IPS-NIHi7 (cell line): ENCODE measurements at regions not wholly inside any gene's neighbourhood (a gene's known extent, or its start where the extent isn't known, plus 50 kb on each side); places are given as distances from the start of the nearest gene placed in this dataset.
"Not testable (repeated sequence)": the region's sequence is repeated elsewhere in the genome, so short reads cannot be mapped to it uniquely, and the experiment has no call there.

ENCODE experiments used
- DNase-seq: peaks from one replicate; pipeline ENCODE4 v3.0.0; 2012; ENCODE audit warnings: mixed read lengths; ENCODE audit errors: extremely low spot score

DNA sequence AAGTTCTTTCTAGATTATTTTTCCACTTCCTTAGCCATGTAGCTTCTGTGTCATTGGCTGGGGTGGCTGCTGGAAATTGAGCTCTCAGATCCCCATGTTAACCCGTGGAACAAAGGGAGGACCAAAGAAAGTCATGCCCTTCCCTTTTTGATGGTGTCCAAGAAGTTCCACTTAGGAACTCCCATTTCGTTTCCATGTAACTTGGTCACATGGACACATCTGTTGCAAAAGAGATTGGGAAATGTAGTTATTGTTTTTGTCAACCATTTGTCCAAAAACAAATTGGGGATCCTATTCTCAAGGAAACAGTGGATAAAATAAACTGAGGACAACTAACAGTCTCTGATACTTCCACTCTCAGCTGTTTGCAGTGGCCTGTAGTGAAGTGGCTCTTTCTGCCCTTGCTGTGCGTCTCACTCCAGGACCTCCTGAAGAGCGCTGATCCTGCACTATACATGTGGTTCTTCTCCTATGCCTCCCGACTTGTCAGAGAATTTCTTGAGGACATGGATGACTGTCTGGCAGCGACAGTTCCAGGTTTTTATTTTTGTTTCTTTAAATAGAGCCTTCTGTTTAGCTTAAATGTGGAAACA is 125.3 kb upstream of the LNX1 start:
- no peak for DNase-seq

- DNase-seq: no peak
Observed at GRCh38 chr4:53716011-53716410, 124.7 kb upstream of the LNX1 start.

DNA sequence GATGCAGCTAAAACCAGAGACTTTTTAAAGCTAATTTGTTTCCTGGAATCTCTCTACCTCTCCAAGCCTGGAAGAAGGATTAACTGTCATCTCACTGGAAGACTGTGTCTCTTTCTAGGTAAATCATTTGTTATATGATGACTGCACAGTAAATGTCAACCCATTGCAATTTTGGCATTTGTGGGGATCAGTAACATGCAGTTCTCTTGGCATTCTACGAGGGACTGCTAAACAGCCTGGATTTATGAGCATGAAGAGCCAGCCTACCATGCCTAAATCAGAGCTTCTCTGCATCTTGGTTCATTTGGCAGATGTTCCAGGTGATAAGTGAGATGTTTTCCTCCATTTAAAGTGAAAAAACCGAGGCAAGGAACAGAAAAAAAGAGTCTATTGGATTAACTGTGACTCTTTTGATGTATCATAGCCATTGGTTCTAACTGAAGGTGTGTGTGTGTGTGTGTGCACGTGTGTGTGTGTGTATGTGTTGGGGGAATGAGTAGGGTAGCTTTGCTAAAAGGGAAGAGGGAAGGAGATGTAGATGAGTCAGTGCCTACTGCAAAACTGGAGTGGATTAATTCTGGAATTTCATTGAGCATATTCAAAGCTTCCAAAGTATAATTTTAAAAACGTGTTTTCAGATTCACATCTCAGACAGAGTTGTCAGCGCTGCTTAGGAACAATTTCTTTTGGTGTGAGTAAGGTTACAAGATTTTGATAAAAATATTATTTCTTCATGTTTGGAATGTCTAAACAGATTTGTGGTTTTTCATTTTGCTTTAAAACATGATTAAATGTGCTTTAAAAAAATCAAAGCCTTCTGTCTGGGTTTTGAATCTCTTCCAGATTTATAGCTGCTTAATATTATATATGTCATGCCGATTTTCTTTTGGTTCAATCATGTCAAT is 123.2 kb upstream of the LNX1 start:
- DNase-seq: no peak

- DNase-seq: no peak
Observed at GRCh38 chr4:53713767-53714166, 122.5 kb upstream of the LNX1 start.

DNA sequence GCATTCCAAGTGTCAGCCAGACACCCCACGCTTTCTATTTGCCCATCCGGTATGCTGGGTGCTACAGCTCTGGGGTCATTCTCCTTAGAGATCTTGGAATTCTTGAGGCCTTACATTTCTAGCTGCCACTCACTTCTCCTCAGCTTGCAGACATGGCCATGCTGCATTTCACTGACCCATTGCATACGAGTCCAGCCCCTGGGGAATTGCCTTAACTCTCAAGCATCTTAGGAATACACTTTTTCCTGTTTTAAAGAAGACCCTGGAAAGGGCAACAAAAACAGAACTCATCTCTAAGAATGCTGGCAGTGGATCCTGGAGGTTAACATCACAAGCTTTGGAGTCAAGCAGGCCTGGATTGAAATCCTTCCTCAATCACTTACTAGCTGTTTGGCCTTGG is 122.0 kb upstream of the LNX1 start:
- DNase-seq: no peak

DNA sequence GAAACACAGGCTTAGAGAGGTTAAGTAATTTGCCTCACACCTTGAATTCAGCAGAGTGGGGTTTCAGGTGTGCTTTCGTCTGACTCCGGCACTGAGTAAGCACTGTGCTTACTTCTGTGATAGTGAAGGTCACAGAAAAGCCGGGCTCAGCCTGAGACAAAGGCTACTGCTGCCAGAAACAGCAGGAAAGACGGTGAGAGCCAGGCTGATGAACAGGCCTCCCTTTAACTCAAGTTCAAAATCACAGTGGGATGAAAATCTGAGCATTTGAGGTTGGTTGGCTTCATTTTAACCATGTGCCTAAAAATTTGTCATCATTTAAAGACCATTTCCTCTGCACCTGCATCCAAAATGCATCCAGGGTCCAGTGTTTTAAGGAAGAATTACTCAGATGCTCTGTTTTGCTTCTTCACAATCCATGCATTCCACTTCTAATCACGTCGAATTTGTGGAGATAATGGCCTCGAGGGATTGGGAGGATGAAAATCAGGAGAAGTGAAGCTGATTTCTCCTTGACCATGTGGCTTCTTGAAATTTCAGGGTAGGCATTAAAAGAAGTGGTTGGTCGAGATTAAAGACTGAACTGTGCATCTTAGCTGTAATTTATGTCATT is 121.2 kb upstream of the LNX1 start:
- no peak for DNase-seq

- no peak for DNase-seq
Observed at GRCh38 chr4:53711926-53712325, 120.6 kb upstream of the LNX1 start.

DNA sequence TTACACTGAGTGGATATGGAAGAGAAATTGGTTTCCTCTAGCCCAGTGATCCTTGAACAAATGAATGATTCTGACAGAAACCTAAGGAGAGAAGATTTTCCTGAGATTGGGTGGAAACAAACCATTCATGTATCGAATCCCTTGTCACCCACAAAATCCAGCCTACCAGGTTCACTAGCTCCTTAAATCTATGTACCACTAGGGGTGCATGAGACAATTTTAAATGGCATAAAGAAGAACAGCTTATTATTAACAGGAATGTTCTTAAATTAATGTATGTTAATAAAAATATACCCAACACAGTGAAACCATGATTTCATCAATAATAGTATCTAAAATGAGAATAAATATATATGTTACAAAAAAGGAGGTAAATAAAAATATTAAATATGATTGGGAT is 118.4 kb upstream of the LNX1 start:
- no peak for DNase-seq

- DNase-seq: no peak
Observed at GRCh38 chr4:53707491-53707890, 116.2 kb upstream of the LNX1 start.

GRCh38 chr4:53706422-53707032 is 115.2 kb upstream of the LNX1 start:
- peak; percentile 57 for DNase-seq

GRCh38 chr4:53705972-53706371 is 114.7 kb upstream of the LNX1 start:
- DNase-seq: no peak

GRCh38 chr4:53705151-53705764 is 114.0 kb upstream of the LNX1 start:
- no peak for DNase-seq

DNA sequence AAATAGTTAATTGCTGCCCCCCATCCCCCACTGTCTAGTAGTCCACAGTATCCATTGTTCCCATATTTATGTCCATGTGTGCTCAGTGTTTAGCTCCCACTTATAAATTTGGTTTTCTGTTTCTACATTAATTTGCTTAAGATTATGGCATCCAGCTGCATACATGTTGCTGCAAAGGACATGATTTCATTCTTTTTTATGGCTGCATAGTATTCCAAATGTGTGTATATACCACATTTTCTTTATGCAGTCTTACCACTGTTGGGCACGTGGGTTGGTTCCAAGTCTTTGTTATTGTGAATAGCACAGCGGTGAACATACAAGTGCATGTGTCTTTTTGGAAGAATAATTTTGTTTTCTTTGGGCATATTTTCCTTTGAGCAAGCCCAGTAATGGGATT is 113.0 kb upstream of the LNX1 start:
- no peak for DNase-seq

- no peak for DNase-seq
Observed at GRCh38 chr4:53703267-53703655, 112.0 kb upstream of the LNX1 start.

DNA sequence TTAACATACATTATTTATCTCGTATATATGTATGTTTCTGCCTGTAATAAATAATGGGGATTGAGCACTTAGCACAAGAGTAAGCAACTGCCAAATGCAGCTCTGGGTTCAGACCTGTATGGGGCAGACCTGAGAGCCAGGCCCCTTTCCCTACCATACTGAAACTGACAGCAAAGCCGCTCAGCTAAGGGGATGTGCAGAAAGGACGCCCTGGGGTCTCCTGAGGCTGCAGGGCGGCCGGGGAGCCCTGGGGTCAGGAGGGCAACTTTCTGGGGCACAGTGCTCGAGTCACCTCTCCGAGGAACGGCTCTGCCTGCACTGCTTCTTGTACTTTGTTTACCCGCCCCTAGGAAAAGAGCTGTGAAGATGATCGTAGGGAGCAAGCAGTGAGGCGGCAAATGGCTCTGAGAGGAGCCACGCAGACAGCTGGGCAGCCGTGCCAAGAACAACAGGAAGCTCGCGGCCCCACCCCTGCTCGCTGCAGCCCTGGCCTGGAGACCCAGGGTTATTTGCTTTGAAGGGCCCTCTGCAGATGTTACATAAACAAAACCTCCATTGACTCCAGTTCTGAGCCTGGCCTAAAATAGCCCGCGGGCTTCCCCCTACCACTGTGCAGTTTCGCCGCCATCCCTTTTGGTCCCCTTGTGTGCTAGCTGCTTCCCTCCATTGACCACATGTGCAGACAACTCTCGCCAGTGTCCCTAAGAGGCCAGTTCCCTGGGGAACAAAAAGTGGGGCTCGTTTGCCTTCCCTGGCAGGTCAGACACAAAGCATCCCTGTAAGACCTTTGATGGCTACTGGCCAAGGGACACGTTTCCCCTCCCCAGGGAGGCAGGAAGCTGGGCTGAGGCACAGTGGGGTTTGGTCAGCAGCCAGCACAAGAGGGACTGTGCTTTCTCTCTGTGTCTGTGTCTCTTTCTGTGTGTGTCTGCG is 111.3 kb upstream of the LNX1 start:
- peak; percentile 36 for DNase-seq

DNA sequence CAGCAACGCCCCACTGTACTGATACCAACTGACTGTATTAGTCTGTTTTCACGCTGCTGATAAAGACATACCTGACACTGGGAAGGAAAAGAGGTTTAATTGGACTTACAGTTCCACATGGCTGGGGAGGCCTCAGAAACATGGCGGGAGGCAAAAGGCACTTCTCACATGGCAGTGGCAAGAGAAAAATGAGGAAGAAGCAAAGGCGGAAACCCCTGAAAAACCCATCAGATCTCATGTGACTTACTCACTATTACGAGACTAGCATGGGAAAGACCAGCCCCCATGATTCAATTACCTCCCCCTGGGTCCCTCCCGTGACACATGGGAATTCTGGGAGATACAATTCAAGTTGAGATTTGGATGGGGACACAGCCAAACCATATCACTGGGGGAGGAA is 110.0 kb upstream of the LNX1 start:
- DNase-seq: not testable (repeated sequence)

GRCh38 chr4:53699310-53699709 is 108.0 kb upstream of the LNX1 start:
- DNase-seq: not testable (repeated sequence)

DNA sequence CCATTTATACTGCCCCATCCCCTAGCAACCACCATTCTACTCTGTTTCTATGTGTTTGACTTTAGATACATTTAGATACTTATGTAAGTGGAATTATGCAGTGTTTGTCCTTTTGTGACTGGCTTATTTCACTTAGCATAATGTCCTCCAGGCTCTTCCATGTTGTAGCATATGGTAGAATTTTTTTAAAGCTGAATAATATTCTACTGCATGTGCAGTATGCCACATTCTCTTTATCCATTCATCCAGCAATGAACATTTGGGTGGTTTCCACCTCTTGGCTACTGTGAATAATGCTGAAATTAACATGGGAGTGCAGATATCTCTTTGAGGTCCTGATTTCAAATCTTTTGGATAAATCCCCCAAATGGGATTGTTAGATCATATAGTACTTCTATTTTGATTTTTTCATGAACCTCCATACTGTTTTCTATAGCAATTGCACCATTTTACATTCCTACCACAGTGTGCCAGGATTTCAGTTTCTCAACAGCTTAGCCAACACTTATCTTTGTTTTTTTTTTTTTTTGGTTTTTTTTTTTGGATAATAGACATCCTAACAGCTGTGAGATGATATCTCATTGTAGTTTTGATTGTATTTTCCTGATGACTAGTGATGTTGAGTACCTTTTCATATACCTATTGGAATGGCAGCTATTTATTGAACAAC is 105.9 kb upstream of the LNX1 start:
- no peak for DNase-seq

GRCh38 chr4:53695540-53696463 is 104.5 kb upstream of the LNX1 start:
- DNase-seq: no peak
